Upper lobe of right lung (tissue), 1 donor: ENCODE measurements at regions not wholly inside any gene's neighbourhood (a gene's known extent, or its start where the extent isn't known, plus 50 kb on each side); places are given as distances from the start of the nearest gene placed in this dataset.

Source experiments
- ATAC-seq: fragments of 200-7000 bp; cut with Tn5 transposase; one replicate; pipeline ENCODE4 v1.9.1; 2020; ENCODE audit warnings: mild to moderate bottlenecking, moderate library complexity
- DNase-seq: peaks from one replicate; pipeline ENCODE4 v3.0.0-alpha.2; 2020
- H3K27ac ChIP-seq: fragments of 200-600 bp; one replicate; pipeline ENCODE4 v1.8.0; 2022
- H3K27me3 ChIP-seq: fragments of 200-600 bp; one replicate; pipeline ENCODE4 v1.8.0; 2022; ENCODE audit warnings: mild to moderate bottlenecking
- H3K36me3 ChIP-seq: fragments of 200-600 bp; one replicate; pipeline ENCODE4 v1.8.0; 2022
- H3K4me1 ChIP-seq: fragments of 200-600 bp; one replicate; pipeline ENCODE4 v1.8.0; 2022
- H3K4me3 ChIP-seq: fragments of 200-600 bp; one replicate; pipeline ENCODE4 v1.8.0; 2022; ENCODE audit warnings: mild to moderate bottlenecking
- H3K9me3 ChIP-seq: fragments of 200-600 bp; one replicate; pipeline ENCODE4 v1.8.0; 2022
- CTCF ChIP-seq: fragments of 200-600 bp; IDR thresholded peaks from one replicate; pipeline ENCODE4 v1.8.0; 2022; ENCODE audit warnings: antibody characterized with exemption
- intact Hi-C: fragments of 100-400 bp; cut with DNase I; formaldehyde crosslinking; loops from one replicate; pipeline ENCODE4 v1.11.0; 2022
- donor health status: DM: no; HTN: yes; CAD: no; lungs with severe emphysema.

- intact Hi-C loops = no loop called here
- no peaks in the 10 kb centered on the region for H3K36me3 ChIP-seq
- no peaks in the 10 kb centered on the region for H3K9me3 ChIP-seq
- no peak overlapping the region for H3K27ac ChIP-seq
- H3K4me3 ChIP-seq = no peak overlapping the region
- H3K27me3 ChIP-seq = no peaks in the 10 kb centered on the region
- TF ChIP-seq CTCF = no peak
- DNase-seq (no peak), ATAC-seq (no peak)
- no peaks in the 10 kb centered on the region for H3K4me1 ChIP-seq
Observed at GRCh38 chr5:171637811-171638210, 147.8 kb upstream of the SMIM23 start.

GRCh38 chr5:171639205-171639621 is 146.4 kb upstream of the SMIM23 start:
- no peak for TF ChIP-seq CTCF
- H3K4me3 ChIP-seq = no peak overlapping the region
- H3K9me3 ChIP-seq = no peaks in the 10 kb centered on the region
- DNase-seq = no peak
- H3K27ac ChIP-seq = no peak overlapping the region
- intact Hi-C loops = no loop called here
- H3K36me3 ChIP-seq = no peaks in the 10 kb centered on the region
- peak; percentile 21 for ATAC-seq
- H3K27me3 ChIP-seq = no peaks in the 10 kb centered on the region
- H3K4me1 ChIP-seq = no peaks in the 10 kb centered on the region

GRCh38 chr5:171639966-171640365 is 145.7 kb upstream of the SMIM23 start:
- H3K36me3 ChIP-seq = no peaks in the 10 kb centered on the region
- no peaks in the 10 kb centered on the region for H3K27me3 ChIP-seq
- no peak overlapping the region for H3K27ac ChIP-seq
- H3K4me3 ChIP-seq = no peak overlapping the region
- no peak for TF ChIP-seq CTCF
- intact Hi-C loops = no loop called here
- DNase-seq (no peak), ATAC-seq (no peak)
- H3K9me3 ChIP-seq = no peaks in the 10 kb centered on the region
- no peaks in the 10 kb centered on the region for H3K4me1 ChIP-seq

- H3K36me3 ChIP-seq = no peaks in the 10 kb centered on the region
- no peaks in the 10 kb centered on the region for H3K27me3 ChIP-seq
- ATAC-seq = no peak
Observed at GRCh38 chr5:171640480-171640879, 145.1 kb upstream of the SMIM23 start.

GRCh38 chr5:171641891-171642290 is 143.7 kb upstream of the SMIM23 start:
- Histone ChIP-seq H3K9me3 (no peaks in the 10 kb centered on the region), H3K27me3 (no peaks in the 10 kb centered on the region), H3K36me3 (no peaks in the 10 kb centered on the region), H3K4me1 (no peaks in the 10 kb centered on the region), H3K27ac (no peak overlapping the region), H3K4me3 (no peak overlapping the region)
- DNase-seq = no peak
- TF ChIP-seq CTCF = no peak
- intact Hi-C loops = no loop called here
- ATAC-seq = no peak

More at GRCh38 chr5:171640480-171640879, 145.1 kb upstream of the SMIM23 start:
- Histone ChIP-seq H3K4me1 (no peaks in the 10 kb centered on the region), H3K4me3 (no peak overlapping the region), H3K9me3 (no peaks in the 10 kb centered on the region), H3K27ac (no peak overlapping the region)
- no peak for TF ChIP-seq CTCF
- DNase-seq = no peak
- intact Hi-C loops = no loop called here

GRCh38 chr5:171642894-171643293 is 142.7 kb upstream of the SMIM23 start:
- Histone ChIP-seq H3K27ac (no peak overlapping the region), H3K4me1 (no peaks in the 10 kb centered on the region), H3K36me3 (no peaks in the 10 kb centered on the region), H3K27me3 (no peaks in the 10 kb centered on the region), H3K9me3 (no peaks in the 10 kb centered on the region), H3K4me3 (no peak overlapping the region)
- intact Hi-C loops = no loop called here
- no peak for TF ChIP-seq CTCF
- DNase-seq (no peak), ATAC-seq (no peak)
